ENCODE measurements at regions not wholly inside any gene's neighbourhood (a gene's known extent, or its start where the extent isn't known, plus 50 kb on each side); places are given as distances from the start of the nearest gene placed in this dataset.

DNA sequence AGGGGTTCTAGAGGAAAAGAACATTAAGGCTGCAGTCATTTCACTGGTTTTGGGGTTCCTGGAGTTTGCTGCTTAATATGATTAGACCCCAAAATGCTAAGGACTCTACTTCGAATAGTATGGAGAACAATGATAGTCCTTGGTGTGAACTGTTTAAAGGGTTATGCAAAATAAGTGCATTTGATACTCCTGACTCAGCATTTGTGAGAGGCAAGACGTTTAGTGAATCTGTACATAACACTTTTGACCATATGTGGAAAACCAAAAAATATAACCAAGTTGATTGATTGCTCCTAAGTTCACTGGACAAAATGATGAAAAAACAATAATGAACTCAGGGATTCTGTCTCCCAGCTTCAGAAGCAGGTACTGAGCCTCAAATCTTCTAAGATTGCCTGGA, 414.1 kb downstream of the SH3BGRL start:
- TF ChIP-seq TAF1 (IDR thresholded peaks at IDR 0.05; ENCODE audit: low read depth) (no peak), EP300 (conservative IDR thresholded peaks at IDR 0.05; ENCODE audit: poor library complexity, severe bottlenecking) (no peak), SMC3 (conservative IDR thresholded peaks at IDR 0.05; ENCODE audit: poor library complexity) (no peak), POLR2AphosphoS5 (IDR thresholded peaks at IDR 0.05) (no peak), EZH2 (IDR thresholded peaks at IDR 0.05; ENCODE audit: borderline replicate concordance, insufficient read depth, low read length, poor library complexity, severe bottlenecking) (no peak), RAD21 (conservative IDR thresholded peaks at IDR 0.05) (no peak), MXI1 (conservative IDR thresholded peaks at IDR 0.05; ENCODE audit: poor library complexity, severe bottlenecking) (no peak)
- TF ChIP-seq, protein P1, sequence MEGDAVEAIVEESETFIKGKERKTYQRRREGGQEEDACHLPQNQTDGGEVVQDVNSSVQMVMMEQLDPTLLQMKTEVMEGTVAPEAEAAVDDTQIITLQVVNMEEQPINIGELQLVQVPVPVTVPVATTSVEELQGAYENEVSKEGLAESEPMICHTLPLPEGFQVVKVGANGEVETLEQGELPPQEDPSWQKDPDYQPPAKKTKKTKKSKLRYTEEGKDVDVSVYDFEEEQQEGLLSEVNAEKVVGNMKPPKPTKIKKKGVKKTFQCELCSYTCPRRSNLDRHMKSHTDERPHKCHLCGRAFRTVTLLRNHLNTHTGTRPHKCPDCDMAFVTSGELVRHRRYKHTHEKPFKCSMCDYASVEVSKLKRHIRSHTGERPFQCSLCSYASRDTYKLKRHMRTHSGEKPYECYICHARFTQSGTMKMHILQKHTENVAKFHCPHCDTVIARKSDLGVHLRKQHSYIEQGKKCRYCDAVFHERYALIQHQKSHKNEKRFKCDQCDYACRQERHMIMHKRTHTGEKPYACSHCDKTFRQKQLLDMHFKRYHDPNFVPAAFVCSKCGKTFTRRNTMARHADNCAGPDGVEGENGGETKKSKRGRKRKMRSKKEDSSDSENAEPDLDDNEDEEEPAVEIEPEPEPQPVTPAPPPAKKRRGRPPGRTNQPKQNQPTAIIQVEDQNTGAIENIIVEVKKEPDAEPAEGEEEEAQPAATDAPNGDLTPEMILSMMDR (IDR thresholded peaks at IDR 0.05; ENCODE audit: poor library complexity, severe bottlenecking), result no peak
- TF ChIP-seq, protein P2, sequence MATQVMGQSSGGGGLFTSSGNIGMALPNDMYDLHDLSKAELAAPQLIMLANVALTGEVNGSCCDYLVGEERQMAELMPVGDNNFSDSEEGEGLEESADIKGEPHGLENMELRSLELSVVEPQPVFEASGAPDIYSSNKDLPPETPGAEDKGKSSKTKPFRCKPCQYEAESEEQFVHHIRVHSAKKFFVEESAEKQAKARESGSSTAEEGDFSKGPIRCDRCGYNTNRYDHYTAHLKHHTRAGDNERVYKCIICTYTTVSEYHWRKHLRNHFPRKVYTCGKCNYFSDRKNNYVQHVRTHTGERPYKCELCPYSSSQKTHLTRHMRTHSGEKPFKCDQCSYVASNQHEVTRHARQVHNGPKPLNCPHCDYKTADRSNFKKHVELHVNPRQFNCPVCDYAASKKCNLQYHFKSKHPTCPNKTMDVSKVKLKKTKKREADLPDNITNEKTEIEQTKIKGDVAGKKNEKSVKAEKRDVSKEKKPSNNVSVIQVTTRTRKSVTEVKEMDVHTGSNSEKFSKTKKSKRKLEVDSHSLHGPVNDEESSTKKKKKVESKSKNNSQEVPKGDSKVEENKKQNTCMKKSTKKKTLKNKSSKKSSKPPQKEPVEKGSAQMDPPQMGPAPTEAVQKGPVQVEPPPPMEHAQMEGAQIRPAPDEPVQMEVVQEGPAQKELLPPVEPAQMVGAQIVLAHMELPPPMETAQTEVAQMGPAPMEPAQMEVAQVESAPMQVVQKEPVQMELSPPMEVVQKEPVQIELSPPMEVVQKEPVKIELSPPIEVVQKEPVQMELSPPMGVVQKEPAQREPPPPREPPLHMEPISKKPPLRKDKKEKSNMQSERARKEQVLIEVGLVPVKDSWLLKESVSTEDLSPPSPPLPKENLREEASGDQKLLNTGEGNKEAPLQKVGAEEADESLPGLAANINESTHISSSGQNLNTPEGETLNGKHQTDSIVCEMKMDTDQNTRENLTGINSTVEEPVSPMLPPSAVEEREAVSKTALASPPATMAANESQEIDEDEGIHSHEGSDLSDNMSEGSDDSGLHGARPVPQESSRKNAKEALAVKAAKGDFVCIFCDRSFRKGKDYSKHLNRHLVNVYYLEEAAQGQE (IDR thresholded peaks at IDR 0.05; ENCODE audit: borderline replicate concordance), result no peak
